ENCODE measurements at regions not wholly inside any gene's neighbourhood (a gene's known extent, or its start where the extent isn't known, plus 50 kb on each side); places are given as distances from the start of the nearest gene placed in this dataset.
"Not testable (repeated sequence)": the region's sequence is repeated elsewhere in the genome, so short reads cannot be mapped to it uniquely, and the experiment has no call there.

DNA sequence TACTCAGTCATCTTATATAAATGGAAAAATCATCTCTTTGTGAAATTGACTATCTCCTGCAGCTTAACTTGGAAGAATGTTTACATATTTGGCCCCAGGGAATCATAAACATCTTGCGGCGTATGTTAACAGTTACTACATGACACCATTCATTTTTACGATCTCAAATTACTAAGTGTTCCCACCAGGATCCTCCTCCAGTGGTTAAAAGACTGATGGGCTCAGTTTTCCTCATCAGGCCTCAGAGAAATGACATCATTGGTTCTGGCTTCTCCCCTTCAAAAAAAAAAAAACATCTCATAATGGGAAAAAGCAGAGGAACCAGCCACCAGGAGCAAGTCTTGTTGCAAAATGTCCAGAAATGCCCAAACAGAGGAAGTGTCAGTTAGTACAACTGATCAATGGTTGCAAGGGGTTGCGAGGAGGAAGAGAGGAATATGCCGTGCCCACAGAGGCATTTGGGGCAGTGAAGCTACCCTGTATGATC, 70.5 kb upstream of the LIPC start:
- no peak for DNase-seq (ENCODE audit: low read depth)

DNA sequence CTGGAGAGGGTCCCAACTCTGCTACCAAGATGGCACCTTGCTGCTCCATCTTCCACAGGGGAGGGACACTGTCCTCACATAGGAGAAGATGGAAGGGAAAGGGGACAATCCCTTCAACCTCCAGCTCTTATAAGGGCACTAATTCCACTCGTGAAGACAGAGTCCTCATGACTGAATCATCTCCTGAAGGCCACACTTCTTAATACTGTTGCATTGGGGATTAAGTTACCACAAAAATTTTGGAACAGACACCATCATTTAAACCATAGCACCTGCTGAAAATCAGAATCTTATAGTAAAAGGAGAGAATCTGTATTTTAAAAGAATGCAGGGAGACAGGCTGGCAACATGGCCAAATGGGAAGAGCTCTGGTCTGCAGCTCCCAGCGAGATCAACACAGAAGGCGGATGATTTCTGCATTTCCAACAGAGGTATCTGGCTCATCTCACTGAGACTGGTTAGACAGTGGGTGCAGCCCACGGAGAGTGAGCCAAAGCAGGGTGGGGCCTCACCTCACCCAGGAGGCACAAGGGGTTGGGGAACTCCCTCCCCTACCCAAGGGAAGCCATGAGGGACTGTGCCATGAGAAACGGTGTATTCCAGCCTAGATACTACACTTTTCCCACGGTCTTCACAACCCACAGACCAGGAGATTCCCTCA, 69.4 kb upstream of the LIPC start:
- DNase-seq (ENCODE audit: low read depth) = no peak

DNA sequence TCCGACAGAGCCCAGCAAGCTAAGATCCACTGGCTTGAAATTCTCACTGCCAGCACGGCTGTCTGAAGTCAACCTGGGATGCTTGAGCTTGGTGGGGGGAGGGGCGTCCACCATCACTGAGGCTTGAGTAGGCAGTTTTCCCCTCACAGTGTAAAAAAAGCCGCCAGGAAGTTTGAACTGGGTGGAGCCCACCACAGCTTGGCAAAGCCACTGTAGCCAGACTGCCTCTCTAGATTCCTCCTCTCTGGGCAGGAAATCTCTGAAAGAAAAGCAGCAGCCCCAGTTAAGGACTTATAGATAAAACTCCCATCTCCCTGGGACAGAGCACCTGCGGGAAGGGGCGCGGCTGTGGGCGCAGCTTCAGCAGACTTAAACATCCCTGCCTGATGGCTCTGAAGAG, 68.7 kb upstream of the LIPC start:
- not testable (repeated sequence) for DNase-seq (ENCODE audit: low read depth)

DNA sequence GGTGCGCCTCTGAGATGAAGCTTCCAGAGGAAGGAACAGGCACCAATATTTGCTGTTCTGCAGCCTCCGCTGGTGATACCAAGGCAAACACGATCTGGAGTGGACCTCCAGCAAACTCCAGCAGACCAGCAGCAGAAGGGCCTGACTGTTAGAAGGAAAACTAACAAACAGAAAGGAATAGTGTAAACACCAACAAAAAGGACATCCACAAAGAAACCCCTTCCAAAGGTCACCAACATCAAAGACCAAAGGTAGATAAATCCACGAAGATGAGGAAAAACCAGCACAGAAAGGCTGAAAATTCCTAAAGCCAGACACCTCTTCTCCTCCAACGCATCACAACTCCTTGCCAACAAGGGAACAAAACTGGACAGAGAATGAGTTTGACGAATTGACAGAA, 68.1 kb upstream of the LIPC start:
- not testable (repeated sequence) for DNase-seq (ENCODE audit: low read depth)

DNA sequence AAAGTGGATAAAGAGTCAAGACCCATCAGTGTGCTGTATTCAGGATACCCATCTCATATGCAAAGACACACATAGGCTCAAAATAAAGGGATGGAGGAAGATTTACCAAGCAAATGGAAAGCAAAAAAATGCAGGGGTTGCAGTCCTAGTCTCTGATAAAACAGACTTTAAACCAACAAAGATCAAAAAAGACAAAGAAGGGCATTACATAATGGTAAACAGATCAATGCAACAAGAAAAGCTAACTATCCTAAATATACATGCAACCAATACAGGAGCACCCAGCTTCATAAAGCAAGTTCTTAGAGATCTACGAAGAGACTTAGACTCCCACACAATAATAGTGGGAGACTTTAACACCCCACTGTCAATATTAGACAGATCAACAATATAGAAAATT, 66.7 kb upstream of the LIPC start:
- DNase-seq (ENCODE audit: low read depth) = not testable (repeated sequence)

DNA sequence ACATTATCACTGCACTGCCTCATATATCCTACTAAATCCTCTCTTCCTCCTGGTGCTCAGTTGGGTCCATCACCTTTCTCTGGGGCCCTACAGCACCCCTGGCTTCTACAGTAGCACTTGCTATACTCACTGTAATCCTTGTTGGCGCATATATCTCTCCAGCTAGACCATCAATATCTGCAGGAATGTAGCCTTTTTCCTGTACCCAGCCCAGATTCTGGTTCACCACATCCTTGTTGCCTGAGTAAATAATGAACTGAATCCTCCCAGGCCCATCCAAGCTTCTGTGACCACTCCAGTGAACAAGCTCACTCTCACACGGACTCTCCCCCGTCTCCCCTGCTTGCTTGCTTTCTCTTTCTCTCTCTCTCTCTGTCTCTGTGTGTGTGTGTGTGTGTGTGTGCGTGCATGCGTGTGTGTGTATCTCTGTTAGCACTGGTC, 62.5 kb upstream of the LIPC start:
- DNase-seq (ENCODE audit: low read depth) = no peak

DNA sequence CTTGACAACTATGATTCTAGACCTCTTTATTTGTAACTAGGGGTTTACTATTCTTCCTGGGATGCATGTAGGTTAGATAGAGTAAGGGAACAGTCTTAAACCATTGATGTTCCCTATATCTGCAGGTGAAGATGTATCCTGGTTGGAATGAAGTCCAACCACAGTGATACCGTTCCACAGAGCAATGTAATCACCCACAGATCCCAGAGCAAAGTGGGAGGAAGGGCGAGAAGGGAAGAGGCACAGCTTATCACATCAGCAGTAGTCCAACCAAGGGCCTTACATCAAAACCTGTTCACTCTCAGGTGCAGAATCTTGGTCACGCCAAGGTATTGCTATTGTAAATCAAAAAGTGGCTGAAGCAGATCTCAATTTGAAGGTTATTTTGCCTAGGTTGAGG, 61.8 kb upstream of the LIPC start:
- DNase-seq (ENCODE audit: low read depth) = no peak

DNA sequence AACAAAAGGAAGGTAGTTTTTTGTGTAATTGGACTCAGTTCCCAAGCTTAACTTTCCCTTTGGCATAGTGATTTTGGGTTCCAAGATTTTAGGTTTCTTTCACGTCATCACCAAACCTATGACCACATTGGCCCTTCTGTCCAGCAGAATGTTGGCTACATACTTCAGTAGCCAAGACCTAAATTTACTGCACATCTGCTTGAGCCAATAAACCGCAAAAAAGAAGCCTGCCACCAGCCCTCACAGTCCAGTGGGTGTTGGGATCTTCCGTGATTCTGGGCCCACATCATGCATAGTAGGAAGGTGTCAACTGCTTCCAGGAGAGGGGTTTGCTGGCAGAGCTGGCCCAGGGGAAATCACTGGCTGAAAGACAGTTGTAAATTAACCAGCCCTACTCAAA, 57.6 kb upstream of the LIPC start:
- no peak for DNase-seq (ENCODE audit: low read depth)

DNA sequence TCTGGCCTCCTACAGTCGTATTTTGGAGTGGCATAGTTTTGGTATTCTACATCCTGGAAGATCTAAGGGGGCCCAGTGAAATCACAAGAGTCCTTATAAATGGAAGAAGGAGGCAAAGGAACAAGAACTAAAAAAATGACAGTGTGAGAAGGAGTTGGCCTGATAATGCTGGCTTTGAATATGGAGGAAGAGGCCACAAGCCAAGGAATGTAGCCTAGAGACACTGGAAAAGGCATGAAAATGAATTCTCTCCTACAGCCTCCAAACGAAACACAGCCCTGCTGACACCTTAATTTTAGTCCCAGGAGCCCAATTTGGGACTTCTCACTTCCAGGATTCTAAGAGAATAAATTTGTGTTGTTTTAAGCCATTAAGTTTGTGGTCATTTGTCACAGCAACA, 54.6 kb upstream of the LIPC start:
- DNase-seq (ENCODE audit: low read depth) = no peak

DNA sequence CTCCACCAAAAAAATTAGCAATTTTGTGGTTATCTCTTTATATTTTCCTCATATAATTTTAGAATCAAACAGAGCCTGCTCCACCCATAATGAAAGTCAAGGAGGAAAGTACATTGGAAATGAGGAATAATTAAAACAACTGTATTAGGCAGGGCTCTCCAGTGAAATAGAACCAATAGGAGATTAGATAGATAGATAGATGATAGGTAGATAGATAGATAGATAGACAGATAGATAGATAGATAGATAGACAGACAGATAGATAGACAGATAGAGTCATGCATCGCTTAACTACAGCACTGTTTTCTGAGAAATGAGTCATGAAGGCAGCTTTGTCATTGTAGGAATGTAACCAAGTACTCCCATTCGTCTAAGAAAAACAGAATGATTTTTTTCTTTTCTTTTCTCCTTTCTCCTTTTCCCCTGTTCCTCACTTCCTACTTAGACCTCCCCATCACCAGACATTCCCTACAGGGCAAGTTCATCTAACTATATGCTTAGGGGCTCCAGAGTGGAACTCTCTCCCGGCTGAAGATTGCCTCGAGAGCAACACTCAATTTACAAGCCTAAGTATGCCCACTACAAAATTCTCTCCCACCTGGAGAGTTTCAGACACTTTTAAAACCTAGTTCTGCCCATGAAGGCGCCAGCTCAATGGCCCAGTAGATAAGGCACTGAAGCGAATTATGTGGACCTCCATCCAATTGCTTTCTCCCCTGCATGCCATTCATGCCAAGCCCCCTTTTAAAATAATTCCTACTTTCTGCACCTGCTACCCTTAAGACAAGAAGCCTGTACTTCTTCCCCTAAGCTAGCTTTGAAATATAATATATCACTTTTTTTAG, 53.3 kb upstream of the LIPC start:
- no peak for DNase-seq (ENCODE audit: low read depth)

DNA sequence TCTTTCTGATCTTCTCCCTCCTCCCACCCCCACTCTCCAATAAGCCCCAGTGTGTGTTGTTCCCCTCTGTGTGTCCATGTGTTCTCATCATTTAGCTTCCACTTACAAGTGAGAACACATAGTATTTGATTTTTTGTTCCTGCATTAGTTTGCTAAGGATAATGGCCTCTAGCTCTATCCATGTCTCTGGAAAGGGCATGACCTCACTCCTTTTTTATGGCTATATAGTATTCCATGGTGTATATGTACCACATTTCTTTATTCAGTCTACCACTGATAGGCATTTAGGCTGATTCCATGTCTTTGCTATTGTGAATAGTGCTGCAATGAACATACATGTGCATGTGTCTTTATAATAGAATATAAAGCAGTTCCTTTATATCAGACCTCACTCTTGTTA, 52.3 kb upstream of the LIPC start:
- not testable (repeated sequence) for DNase-seq (ENCODE audit: low read depth)

DNA sequence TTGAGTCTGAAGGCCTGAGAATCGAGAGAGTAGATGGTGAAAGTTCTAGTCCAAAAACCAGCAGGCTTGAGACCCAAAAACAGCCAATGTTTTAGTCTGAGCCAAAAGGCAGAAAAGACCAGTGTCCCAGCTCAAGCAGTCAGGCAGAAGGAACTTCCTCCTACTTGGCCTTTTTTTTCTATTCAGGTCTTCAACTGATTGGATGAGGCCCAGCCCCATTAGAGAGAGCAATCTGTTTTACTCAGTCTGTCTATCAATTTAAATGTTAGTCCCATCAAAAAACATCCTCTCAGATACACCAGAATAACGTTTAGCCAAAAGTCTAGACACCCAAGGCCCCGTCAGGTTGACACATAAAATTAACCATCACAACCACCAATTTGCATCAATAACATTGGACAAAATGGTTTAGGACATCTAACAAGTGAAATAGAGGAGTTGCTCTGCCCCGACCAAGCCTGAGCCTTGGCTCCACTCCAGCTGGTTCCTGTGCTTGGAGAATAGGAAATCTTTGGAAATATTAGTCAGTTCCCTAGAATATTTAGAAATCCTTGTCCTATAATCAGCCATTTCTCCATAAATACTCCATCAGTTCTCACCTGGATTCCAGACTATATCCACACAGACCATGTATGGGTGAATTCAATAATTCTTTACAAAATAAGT, 51.4 kb upstream of the LIPC start:
- DNase-seq (ENCODE audit: low read depth) = no peak

DNA sequence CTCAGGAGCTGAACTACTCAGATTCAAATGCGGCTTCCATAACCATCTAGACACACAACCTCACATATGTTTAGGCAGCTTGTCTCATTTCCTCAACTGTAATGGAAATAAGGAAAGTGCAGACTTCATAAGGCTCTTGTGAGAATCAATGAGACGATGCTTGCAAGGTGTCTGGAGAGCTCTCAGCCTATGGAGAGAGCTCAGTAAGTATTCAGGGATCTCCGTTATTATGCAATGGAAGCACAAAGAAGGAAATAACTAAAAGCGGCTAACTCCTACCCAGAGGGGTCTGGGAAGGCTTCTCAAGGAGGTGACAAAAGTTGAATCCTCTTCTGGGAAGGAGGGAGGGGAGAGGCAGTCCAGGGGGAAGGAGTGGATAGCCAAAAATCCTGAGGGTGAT, 50.1 kb upstream of the LIPC start:
- DNase-seq (ENCODE audit: low read depth) = no peak
